ENCODE measurements at regions not wholly inside any gene's neighbourhood (a gene's known extent, or its start where the extent isn't known, plus 50 kb on each side); places are given as distances from the start of the nearest gene placed in this dataset.

DNA sequence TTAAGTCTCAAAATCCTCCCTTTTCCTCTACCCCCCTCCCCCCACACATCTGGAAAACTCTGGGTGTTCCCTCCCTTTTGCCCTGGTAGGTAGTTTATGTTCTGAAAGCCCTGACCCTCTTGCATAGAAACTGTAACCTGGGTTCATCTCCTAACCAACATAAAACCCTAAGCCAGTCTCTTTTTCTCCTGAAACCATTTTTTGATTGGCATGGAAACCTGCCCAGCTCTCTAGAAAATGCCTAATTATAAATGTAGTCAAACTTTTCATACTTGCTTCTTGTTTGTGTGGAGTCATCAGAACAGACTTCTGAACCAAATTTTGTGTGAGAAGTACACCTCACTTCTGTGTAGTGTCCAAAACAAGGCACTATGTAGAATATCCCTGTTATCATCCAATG is 1264.4 kb downstream of the SI start:
- TF ChIP-seq, protein P1, sequence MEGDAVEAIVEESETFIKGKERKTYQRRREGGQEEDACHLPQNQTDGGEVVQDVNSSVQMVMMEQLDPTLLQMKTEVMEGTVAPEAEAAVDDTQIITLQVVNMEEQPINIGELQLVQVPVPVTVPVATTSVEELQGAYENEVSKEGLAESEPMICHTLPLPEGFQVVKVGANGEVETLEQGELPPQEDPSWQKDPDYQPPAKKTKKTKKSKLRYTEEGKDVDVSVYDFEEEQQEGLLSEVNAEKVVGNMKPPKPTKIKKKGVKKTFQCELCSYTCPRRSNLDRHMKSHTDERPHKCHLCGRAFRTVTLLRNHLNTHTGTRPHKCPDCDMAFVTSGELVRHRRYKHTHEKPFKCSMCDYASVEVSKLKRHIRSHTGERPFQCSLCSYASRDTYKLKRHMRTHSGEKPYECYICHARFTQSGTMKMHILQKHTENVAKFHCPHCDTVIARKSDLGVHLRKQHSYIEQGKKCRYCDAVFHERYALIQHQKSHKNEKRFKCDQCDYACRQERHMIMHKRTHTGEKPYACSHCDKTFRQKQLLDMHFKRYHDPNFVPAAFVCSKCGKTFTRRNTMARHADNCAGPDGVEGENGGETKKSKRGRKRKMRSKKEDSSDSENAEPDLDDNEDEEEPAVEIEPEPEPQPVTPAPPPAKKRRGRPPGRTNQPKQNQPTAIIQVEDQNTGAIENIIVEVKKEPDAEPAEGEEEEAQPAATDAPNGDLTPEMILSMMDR (IDR thresholded peaks at IDR 0.05) = no peak
- TF ChIP-seq POLR2A (IDR thresholded peaks at IDR 0.05) = no peak
- TF ChIP-seq EP300 (IDR thresholded peaks at IDR 0.05) = no peak
- no peak for TF ChIP-seq POLR2AphosphoS5 (IDR thresholded peaks at IDR 0.05)
